Thyroid gland (tissue), 4 donors: ENCODE measurements at regions not wholly inside any gene's neighbourhood (a gene's known extent, or its start where the extent isn't known, plus 50 kb on each side); places are given as distances from the start of the nearest gene placed in this dataset.
A peak's percentile ranks its signal among the peaks of the same experiment; 100 is the strongest.

Experiments used
- CTCF ChIP-seq, 6 experiments: fragments of 200-600 bp in 3 of 6; fragments of 450-650 bp in 3 of 6; sonication (generic) in 3 of 6; IDR thresholded peaks; one replicate each; pipeline ENCODE4 v1.5.1; 2016 to 2019; ENCODE audit warnings: antibody characterized with exemption in 6 of 6, mild to moderate bottlenecking in 2 of 6, inconsistent platforms in 1 of 6, moderate library complexity in 1 of 6
- POLR2A ChIP-seq, 2 donors: fragments of 450-650 bp; IDR thresholded peaks; one replicate each; pipeline ENCODE4 v1.6.1; 2017; ENCODE audit warnings: antibody characterized with exemption in 2 of 2, mild to moderate bottlenecking in 2 of 2, moderate library complexity in 1 of 2

GRCh38 chr22:22297794-22298653, 53.4 kb downstream of the VPREB1 start:
- TF ChIP-seq CTCF (IDR thresholded peaks at IDR 0.05) = peak in 2 of 6 experiments; percentile 19 to 21
- peak in 1 of 2 donors; percentile 77 for TF ChIP-seq POLR2A (IDR thresholded peaks at IDR 0.05)
